ENCODE measurements at regions not wholly inside any gene's neighbourhood (a gene's known extent, or its start where the extent isn't known, plus 50 kb on each side); places are given as distances from the start of the nearest gene placed in this dataset.

DNA sequence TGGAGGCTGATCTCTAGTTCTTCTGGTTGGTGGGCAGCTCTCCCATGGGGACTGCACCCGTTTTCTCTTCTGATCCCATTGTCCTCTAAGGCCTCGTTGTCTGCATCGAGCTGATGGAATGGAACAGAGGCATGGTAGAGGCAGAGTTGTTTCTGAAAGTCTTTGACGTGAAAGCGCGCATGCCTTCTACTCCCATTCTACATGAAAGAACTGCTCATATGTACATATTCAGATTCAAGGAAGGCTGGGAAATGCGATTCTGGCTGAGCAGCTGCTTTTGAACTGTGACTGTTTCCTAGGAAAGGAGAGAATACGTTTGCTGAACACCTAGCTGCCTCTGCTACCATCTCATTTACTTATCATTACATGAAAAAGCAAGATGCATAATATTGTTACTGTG lies 815.2 kb downstream of the QKI start:
- Mint-ChIP-seq H3K27ac (no peak overlapping the region), H3K36me3 (ENCODE audit: low read depth) (no peaks in the 10 kb centered on the region), H3K4me1 (ENCODE audit: low read depth) (no peaks in the 10 kb centered on the region), H3K4me3 (no peak overlapping the region), H3K27me3 (no peaks in the 10 kb centered on the region), H3K9me3 (no peaks in the 10 kb centered on the region)

- no peak overlapping the region for H3K4me3 Mint-ChIP-seq
- H3K4me1 Mint-ChIP-seq (ENCODE audit: low read depth) = no peaks in the 10 kb centered on the region
- H3K36me3 Mint-ChIP-seq (ENCODE audit: low read depth) = no peaks in the 10 kb centered on the region
- H3K9me3 Mint-ChIP-seq = no peaks in the 10 kb centered on the region
- H3K27me3 Mint-ChIP-seq = no peaks in the 10 kb centered on the region
- H3K27ac Mint-ChIP-seq = no peak overlapping the region
These were observed 813.5 kb downstream of the QKI start for GRCh38 chr6:164227952-164228522.

DNA sequence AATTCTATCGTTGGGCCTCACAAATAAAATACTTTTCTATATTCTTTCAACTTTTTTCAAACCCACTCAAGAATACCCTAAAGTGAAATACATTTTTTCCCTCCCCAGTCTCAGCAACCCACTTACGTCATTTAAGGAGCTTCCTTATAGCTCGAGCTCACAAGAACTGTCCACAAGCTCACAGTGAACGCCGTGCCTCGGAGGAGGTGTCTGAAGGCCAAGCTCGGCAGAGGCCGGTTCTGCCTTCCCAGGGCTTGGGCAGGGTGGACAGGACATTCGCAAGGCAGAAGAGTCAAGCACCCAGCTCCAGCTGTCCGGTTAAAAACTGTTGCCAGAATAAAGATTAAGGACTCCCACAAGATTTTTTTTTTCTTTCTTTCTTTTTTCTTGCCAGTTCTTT lies 802.3 kb downstream of the QKI start:
- no peaks in the 10 kb centered on the region for H3K9me3 Mint-ChIP-seq
- H3K36me3 Mint-ChIP-seq (ENCODE audit: low read depth) = no peaks in the 10 kb centered on the region
- H3K27ac Mint-ChIP-seq = no peak overlapping the region
- H3K4me1 Mint-ChIP-seq (ENCODE audit: low read depth) = no peaks in the 10 kb centered on the region
- H3K27me3 Mint-ChIP-seq = no peaks in the 10 kb centered on the region
- H3K4me3 Mint-ChIP-seq = no peak overlapping the region

DNA sequence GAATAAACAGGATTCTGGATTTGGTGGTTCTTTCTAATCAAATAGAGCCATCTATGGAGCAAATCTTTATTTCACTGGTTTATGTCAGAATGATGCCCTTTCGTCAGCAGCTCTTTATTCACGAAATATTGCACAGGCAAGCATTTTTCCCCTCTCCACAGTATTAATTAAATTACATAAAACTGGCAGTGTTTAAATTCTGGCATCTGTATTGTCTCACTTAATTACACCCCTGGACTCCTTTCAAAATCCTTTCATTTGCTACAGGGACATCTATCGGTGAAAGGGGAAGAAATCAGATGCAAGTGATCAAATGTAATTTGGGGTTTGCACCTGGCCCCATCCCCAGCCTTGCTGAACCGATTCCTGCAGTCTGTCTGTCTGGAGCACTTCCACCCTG lies 801.9 kb downstream of the QKI start:
- Mint-ChIP-seq H3K9me3 (no peaks in the 10 kb centered on the region), H3K27me3 (no peaks in the 10 kb centered on the region), H3K4me3 (no peak overlapping the region), H3K36me3 (ENCODE audit: low read depth) (no peaks in the 10 kb centered on the region), H3K4me1 (ENCODE audit: low read depth) (no peaks in the 10 kb centered on the region), H3K27ac (no peak overlapping the region)

DNA sequence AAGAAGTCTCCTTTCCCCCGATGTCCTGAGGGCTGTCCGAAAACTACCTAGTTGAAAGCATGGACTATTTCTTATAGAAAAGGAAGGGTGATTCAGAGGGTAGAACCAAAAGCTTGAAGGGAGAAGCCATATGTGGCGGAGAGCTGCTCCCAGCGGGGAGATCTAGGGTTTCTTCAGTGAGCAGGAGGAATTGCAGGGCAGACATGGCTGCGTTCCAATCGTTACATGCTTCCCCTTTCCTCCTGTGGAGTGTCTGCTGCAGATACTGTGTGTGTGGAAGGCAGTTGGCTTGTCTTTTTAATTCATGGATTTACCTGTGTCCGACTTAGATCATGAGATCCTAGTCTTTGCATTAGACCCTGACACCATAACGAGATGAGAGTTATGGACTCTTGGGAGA lies 799.5 kb downstream of the QKI start:
- Mint-ChIP-seq H3K4me1 (ENCODE audit: low read depth) (no peaks in the 10 kb centered on the region), H3K36me3 (ENCODE audit: low read depth) (no peaks in the 10 kb centered on the region), H3K27me3 (no peaks in the 10 kb centered on the region), H3K27ac (no peak overlapping the region), H3K9me3 (peaks cover 6% of the 10 kb centered on the region), H3K4me3 (no peak overlapping the region)

DNA sequence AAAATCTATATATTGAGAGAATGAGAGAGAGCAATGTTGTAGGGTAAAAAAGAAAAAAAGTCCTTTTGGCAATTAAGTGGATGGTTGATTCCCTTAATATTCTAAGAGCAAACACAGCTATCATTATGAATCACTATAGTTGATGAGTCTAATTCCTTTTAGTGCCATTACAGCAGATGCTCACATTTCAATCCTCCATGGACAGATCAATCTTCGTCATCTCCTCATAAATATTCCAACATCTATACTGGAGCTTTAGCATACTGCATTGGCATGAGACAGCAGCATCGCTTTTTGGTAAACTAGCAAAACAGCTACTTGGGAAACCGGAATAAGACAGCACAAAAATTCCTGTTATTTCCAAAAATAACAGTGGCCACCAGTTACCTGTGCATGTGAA lies 796.7 kb downstream of the QKI start:
- no peak overlapping the region for H3K4me3 Mint-ChIP-seq
- H3K27me3 Mint-ChIP-seq = no peaks in the 10 kb centered on the region
- peaks cover 6% of the 10 kb centered on the region for H3K9me3 Mint-ChIP-seq
- no peak overlapping the region for H3K27ac Mint-ChIP-seq
- no peaks in the 10 kb centered on the region for H3K36me3 Mint-ChIP-seq (ENCODE audit: low read depth)
- no peaks in the 10 kb centered on the region for H3K4me1 Mint-ChIP-seq (ENCODE audit: low read depth)

GRCh38 chr6:164210783-164211182 lies 796.3 kb downstream of the QKI start:
- H3K27me3 Mint-ChIP-seq = no peaks in the 10 kb centered on the region
- no peaks in the 10 kb centered on the region for H3K4me1 Mint-ChIP-seq (ENCODE audit: low read depth)
- H3K36me3 Mint-ChIP-seq (ENCODE audit: low read depth) = no peaks in the 10 kb centered on the region
- H3K9me3 Mint-ChIP-seq = peaks cover 6% of the 10 kb centered on the region
- no peak overlapping the region for H3K4me3 Mint-ChIP-seq
- H3K27ac Mint-ChIP-seq = no peak overlapping the region

GRCh38 chr6:164210323-164210722 lies 795.8 kb downstream of the QKI start:
- H3K27ac Mint-ChIP-seq = no peak overlapping the region
- H3K4me1 Mint-ChIP-seq (ENCODE audit: low read depth) = no peaks in the 10 kb centered on the region
- H3K9me3 Mint-ChIP-seq = peaks cover 6% of the 10 kb centered on the region
- no peaks in the 10 kb centered on the region for H3K36me3 Mint-ChIP-seq (ENCODE audit: low read depth)
- H3K4me3 Mint-ChIP-seq = no peak overlapping the region
- no peaks in the 10 kb centered on the region for H3K27me3 Mint-ChIP-seq

DNA sequence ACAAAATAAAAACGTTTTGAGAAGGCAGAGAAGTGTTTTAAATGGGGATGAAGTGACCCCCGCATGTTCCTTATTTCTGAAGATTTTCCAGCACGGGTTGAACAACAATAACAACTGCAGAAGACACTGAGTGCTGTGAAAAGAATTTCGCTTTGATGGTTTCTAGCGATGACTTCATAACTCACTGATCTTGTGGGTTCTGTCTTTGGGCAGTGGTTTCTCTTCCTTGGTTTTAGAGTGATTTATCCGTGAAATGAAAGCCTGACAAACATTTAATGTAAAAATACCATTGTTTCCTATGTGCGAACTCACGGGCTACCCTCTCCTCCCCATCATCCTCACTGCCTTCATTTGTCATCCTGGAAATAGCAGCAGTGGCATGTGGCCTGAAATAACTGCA lies 793.9 kb downstream of the QKI start:
- Mint-ChIP-seq H3K27ac (no peak overlapping the region), H3K4me3 (no peak overlapping the region), H3K9me3 (peaks cover 10% of the 10 kb centered on the region), H3K36me3 (ENCODE audit: low read depth) (no peaks in the 10 kb centered on the region), H3K27me3 (no peaks in the 10 kb centered on the region), H3K4me1 (ENCODE audit: low read depth) (no peaks in the 10 kb centered on the region)

GRCh38 chr6:164206807-164207423 lies 792.4 kb downstream of the QKI start:
- no peaks in the 10 kb centered on the region for H3K27me3 Mint-ChIP-seq
- H3K4me3 Mint-ChIP-seq = no peak overlapping the region
- H3K27ac Mint-ChIP-seq = no peak overlapping the region
- H3K4me1 Mint-ChIP-seq (ENCODE audit: low read depth) = no peaks in the 10 kb centered on the region
- no peaks in the 10 kb centered on the region for H3K36me3 Mint-ChIP-seq (ENCODE audit: low read depth)
- peaks cover 10% of the 10 kb centered on the region for H3K9me3 Mint-ChIP-seq

- Mint-ChIP-seq H3K4me3 (no peak overlapping the region), H3K27me3 (no peaks in the 10 kb centered on the region), H3K4me1 (ENCODE audit: low read depth) (no peaks in the 10 kb centered on the region), H3K36me3 (ENCODE audit: low read depth) (no peaks in the 10 kb centered on the region), H3K9me3 (peaks cover 5% of the 10 kb centered on the region), H3K27ac (no peak overlapping the region)
These were observed 785.6 kb downstream of the QKI start for GRCh38 chr6:164200071-164200470.

DNA sequence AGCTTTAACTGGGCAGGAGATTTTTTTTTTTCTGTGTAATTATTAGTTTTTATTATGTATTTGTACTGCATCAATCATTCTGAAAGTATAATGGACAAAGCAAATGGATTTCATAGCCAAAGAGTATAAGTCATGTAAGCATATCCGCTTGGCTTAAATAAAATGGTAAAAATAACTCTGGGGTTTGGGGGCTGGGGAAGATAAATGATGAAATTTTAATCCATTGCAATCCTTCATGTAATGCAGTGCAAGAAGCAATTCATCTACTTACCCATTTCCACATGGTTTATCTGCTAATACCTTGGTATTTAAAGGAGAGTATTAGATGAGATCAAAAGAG lies 781.4 kb downstream of the QKI start:
- Mint-ChIP-seq H3K4me1 (ENCODE audit: low read depth) (no peaks in the 10 kb centered on the region), H3K27ac (no peak overlapping the region), H3K27me3 (peaks cover 3% of the 10 kb centered on the region), H3K36me3 (ENCODE audit: low read depth) (no peaks in the 10 kb centered on the region), H3K4me3 (no peak overlapping the region), H3K9me3 (no peaks in the 10 kb centered on the region)

- Mint-ChIP-seq H3K4me3 (no peak overlapping the region), H3K9me3 (no peaks in the 10 kb centered on the region), H3K36me3 (ENCODE audit: low read depth) (no peaks in the 10 kb centered on the region), H3K27ac (no peak overlapping the region), H3K27me3 (peaks cover 3% of the 10 kb centered on the region), H3K4me1 (ENCODE audit: low read depth) (no peaks in the 10 kb centered on the region)
These were observed 780.9 kb downstream of the QKI start for GRCh38 chr6:164195278-164195941.

DNA sequence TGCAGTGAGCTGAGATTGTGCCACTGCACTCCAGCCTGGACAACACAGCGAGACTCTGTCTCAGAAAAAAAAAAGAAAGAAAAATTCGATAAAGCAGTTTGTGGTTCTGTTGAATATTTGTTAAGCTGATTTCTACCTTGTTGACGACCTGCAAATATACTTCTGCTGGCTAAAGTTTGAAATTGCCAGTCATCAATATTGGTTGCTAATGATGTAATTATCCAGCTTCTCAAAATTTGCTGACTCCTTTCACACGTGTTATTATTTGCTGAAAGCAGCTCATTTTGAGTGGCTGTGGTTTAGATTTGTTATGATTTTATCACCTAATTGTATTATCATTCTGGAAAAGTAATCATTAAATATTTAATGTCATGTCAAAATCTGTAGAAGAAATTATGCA lies 774.3 kb downstream of the QKI start:
- Mint-ChIP-seq H3K4me1 (ENCODE audit: low read depth) (no peaks in the 10 kb centered on the region), H3K27ac (no peak overlapping the region), H3K4me3 (no peak overlapping the region), H3K27me3 (no peaks in the 10 kb centered on the region), H3K9me3 (no peaks in the 10 kb centered on the region), H3K36me3 (ENCODE audit: low read depth) (no peaks in the 10 kb centered on the region)

DNA sequence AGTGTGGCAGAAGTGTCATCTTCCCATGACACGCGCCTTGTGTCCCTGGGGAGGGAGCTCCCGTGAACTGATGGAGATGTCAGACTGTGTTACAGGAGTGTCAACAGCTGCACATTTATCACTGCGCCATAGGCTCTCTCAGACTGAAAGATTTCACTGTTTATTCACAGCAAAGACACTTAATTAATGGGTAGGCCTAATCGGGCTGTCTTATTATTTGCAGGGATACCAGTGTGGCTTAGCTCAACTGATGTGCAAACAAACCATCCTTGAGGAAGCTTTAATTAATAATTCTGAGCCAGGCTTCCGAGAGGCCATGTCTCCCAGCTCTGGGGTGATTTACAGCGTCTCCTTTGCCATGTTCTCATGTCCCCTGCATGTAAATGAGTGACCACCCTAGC lies 771.0 kb downstream of the QKI start:
- Mint-ChIP-seq H3K4me1 (ENCODE audit: low read depth) (no peaks in the 10 kb centered on the region), H3K27me3 (no peaks in the 10 kb centered on the region), H3K9me3 (no peaks in the 10 kb centered on the region), H3K27ac (no peak overlapping the region), H3K4me3 (no peak overlapping the region), H3K36me3 (ENCODE audit: low read depth) (no peaks in the 10 kb centered on the region)

DNA sequence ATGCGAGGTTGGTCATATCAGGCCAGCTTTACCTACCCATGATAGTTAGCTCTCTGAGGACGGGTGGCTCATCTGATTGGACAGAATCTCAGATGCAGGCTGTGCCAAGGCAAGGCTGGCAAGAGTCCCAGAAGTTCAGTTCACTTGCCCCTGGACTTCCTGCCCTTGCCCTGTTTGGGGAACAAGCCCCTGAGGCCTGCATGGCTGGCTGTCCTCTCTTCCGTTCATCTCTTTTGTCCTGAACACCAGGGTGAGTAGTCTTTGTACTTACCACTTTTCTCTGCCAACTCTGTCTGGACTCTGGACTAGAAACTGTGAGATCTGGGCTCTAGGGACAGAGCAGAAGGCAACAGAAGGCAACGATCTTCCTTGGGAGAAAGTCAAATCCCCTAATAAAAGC lies 769.9 kb downstream of the QKI start:
- no peak overlapping the region for H3K27ac Mint-ChIP-seq
- H3K4me1 Mint-ChIP-seq (ENCODE audit: low read depth) = no peaks in the 10 kb centered on the region
- H3K4me3 Mint-ChIP-seq = no peak overlapping the region
- no peaks in the 10 kb centered on the region for H3K9me3 Mint-ChIP-seq
- no peaks in the 10 kb centered on the region for H3K36me3 Mint-ChIP-seq (ENCODE audit: low read depth)
- no peaks in the 10 kb centered on the region for H3K27me3 Mint-ChIP-seq

Data from stimulated activated naive CD8-positive, alpha-beta T cell treated with anti-CD3 and anti-CD28 coated beads, Interleukin-15, Interleukin-2, amounts not matched to agents 100 ng/mL and 50 ng/mL, for 24 hours (primary cell).